ENCODE measurements at regions not wholly inside any gene's neighbourhood (a gene's known extent, or its start where the extent isn't known, plus 50 kb on each side); places are given as distances from the start of the nearest gene placed in this dataset.
"Not testable (repeated sequence)": the region's sequence is repeated elsewhere in the genome, so short reads cannot be mapped to it uniquely, and the experiment has no call there.

DNA sequence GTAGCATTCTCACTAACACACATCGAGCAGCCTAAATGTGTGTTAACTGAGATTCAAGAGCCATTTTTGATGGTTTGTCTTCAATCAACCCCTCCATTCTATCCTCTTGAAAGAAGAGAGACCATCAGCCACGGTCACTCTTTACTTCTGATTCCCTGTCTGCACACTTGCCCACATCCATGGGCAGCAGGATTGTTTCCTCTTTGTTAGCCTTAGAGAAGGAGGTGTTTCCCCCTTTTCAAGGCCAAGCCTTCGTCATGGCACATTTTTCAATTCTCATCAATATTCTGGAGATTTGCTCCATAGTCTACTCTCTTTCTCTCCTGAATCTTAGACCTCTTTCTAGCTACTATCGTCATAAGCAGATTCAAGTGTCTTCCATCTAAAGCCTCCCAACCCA lies 522.4 kb upstream of the NAALADL2 start:
- no peak for DNase-seq (ENCODE audit: low read depth)

DNA sequence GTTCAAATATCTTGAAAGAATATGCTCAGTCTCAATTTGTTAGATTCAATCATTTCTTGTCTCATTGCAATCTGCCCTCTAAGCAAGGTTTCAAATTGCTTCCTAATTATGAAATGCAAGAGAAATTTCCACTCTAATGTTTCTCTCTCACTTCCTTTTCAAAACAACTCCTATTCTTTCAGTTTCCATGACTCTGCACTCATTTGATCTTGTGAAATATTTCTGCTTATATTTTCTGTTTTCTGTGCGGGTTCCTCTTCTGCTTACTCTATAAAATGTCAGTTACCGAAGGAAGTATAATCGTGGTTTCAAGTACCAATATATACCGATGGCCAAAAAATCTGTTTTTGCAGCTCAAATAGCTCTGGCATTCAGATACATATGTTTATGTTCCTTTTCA lies 521.9 kb upstream of the NAALADL2 start:
- no peak for DNase-seq (ENCODE audit: low read depth)

DNA sequence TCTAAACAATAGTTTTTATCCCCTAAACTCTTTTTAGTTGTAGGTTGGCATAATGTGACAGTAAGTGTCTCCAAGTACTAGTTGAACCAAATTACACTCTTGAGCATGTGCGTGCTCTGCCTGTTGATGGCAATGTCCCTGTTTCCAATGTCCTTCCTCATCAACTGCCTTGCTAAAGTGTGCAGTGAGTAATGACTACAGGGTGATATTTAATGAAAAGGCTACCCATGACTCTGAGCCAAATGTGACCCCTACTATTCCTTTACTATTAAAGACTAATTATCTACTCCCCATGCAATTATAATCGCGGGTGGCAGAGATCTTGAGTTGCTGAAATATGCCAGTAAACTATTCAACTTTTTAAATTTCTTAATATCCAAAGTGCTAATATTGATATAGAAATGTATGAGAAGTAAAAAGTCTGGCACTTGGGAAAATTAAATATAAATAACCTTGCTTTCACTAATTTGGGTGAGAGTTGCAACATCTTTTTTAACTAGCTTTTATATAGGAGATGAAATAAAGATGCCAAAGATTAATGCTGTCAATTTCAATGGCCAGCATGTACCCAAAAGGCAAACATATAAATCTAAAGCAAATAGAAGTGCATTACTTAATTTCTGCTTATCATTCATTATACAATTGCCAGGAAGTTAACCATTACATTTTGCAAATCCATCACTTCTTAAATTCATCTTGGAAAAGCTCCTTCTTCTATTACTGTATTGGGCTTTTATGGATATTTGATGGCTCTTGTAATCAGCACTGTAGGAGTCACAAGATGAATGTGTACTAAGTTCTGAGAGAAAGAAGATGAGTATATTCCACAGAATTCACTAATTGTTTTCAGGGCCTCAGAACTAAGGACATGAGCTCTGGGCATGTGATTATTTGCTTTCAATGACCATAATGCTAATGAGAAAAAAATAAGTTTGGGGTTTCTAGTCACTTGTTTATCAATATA lies 518.2 kb upstream of the NAALADL2 start:
- no peak for DNase-seq (ENCODE audit: low read depth)

DNA sequence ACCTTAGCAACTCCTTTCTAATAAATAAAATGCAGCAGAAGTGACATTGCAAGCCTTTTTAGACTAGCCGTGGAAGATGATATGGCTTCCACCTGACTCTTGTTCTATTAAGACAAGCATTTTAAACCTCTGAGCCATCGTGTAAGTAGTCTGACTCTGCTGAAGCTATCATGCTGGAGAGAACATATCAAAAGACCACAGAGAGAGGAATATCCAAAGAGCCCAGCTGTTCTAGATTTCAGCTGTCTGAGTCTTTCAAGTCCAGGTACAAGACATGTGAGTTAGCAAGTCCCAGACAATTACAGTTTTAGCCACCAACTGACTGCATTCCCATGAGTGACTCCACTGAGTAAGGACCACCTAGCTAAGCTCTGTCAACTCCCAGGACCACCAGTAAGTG lies 517.0 kb upstream of the NAALADL2 start:
- DNase-seq (ENCODE audit: low read depth), result no peak

DNA sequence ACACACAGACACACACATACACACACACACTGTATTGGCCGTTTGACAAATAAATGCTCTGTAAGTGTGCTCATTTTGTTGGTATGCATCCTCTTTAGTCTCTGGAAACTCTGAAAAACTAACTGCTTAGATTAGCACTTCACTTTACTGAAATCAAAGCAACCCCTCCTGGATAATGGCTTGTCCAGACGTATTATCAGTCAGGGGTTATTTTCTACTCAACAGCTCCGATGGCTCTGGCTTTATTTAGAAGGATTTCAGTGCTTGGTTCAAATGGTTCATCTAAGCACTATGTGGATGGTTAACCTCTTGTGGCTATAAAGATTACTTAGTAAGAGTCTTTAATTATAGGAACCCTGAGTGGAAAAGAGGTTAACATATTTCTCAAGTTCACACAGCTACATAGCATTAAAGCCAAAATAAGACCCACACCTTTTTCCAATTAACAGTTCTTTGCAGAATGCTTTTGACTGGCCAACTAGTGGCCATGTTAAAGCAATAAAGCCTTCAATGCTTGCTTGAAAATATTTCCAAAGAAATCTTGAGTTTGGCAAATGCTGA lies 516.1 kb upstream of the NAALADL2 start:
- no peak for DNase-seq (ENCODE audit: low read depth)

DNA sequence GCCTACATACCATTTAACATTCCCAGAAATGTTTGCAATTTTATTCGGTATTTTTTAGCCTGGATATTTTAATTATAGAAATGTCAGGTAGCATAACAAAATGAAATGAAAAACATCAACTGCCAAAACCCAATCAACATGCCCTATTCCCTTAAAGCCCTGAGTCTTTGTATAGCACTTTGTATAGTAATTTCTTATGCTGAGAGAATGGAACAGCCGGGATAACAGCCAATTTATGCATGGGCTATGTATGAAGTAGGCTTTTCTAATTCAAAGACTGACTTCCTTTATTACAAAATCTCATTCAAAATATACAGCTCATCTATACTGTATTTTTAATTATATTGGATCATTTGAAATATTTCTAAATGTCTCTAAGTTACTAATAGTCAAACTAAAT lies 513.0 kb upstream of the NAALADL2 start:
- DNase-seq (ENCODE audit: low read depth), result no peak

DNA sequence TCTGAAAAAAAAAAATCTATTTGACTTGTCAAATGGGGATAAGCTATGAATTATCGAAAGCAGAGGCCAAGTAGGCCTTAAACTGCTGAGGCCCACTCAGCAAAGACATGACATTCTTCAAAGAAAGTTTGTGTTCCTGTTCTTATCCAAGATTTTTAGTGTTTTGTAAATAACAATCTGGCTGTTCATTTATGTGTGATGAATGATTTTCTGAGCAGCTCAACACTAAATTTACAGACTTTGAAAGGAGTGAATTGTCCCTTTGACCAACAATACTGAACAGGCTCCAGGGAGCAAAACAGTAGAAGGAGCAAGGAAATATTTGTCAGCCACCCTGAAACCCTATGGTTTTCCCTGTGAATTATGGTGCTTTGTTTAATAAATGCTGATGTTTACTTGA lies 512.6 kb upstream of the NAALADL2 start:
- no peak for DNase-seq (ENCODE audit: low read depth)

DNA sequence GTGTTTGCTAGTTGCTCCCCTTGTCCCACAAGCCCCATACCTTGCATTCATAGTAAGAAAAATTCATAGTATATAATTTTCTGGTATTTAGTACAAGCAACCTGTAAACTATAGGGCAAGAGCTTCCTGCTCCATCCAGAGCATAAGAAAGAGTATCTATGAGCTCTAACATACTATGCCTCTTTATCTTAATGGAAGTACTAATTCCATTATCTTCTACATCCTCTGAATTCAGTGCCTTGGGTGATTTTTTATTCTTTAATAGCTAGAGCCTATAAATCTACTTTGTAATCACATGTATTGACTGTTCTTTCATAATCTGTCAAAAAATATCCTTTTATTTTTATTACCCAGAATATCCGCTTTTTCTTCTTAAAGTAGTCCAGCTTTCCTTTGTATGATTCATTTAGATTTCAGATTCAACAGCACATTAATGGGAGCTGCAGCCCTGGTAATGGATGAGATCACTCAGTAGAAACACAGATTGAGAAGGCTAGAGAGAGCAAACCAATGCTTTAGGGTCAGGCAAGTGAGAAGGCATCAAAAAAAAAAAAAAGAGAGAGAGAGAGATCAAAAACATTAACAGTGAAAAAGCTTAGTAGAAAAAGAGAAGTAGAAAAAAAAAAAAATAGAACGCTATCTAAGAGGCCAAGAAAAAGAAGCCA lies 511.5 kb upstream of the NAALADL2 start:
- no peak for DNase-seq (ENCODE audit: low read depth)

DNA sequence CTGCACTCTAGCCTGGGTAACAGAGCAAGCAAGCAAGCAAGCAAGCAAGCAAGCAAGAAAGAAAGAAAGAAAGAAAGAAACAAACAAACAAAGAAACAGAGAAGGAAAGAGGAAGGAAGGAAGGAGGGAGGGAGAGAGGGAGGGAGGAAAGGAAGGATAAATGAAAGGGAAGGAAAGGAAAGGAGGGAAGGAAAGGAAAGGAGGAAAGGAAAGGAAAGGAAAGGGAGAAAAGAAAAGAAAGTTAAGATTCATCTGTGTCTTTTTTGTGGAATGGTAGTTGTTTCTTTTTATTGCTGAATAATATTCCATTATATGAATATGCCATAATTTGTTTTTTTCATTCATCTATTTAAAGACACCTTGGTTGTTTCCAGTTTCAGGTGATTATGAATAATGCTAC lies 506.9 kb upstream of the NAALADL2 start:
- no peak for DNase-seq (ENCODE audit: low read depth)

DNA sequence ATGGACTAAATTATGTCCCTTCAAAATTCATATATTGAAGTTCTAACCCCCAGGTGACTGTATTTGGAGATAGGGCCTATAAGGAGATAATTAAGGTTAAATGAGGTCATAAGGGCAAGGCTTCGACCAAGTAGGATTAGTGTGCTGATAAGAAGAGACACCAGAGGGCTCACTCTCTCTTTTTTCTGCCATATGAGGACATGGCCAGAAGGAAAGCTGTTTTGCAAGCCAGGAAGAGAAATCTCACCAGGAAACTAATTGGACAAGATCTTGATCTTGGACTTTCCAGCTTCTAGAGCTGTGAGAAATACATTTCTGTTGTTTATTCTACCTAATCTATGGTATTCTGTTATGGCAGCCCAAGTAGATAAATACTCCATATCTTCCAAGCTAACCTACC lies 503.6 kb upstream of the NAALADL2 start:
- no peak for DNase-seq (ENCODE audit: low read depth)

DNA sequence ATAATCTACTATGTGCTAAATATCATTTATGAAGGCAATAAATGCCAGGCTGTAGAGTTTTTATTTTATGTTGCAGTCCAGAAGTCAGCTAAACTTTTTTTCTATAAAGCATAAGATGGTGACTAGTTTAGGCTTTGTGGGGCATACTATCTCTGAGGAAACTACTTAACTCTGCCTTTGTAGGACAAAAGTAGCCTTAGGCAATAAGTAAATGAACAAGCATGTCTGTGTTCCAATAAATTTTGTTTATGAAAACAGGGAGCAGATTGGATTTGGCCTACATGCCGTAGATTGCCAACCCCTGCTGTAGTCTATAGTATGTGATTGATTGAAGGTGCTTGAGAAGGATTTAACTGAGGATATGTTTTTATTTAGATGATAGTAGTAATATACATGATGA lies 502.5 kb upstream of the NAALADL2 start:
- DNase-seq (ENCODE audit: low read depth), result no peak

DNA sequence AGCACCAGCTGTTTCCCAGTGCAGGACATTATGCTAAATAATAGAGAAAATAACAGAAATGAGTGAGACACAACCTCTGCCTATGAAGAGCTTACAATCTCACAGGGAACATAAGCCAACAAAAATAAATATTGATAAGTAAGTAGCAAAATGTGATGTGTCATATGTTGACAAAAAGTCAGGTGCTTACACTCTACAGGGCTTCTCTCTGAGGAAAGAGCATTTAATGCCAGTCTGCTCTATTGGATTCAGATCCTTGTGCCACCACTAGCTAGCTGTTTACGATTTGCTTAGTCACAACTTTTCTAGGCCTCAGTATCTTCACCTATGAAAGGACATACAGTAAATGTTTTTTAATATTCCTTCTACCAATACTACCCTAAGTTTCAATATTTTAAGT lies 500.9 kb upstream of the NAALADL2 start:
- no peak for DNase-seq (ENCODE audit: low read depth)

DNA sequence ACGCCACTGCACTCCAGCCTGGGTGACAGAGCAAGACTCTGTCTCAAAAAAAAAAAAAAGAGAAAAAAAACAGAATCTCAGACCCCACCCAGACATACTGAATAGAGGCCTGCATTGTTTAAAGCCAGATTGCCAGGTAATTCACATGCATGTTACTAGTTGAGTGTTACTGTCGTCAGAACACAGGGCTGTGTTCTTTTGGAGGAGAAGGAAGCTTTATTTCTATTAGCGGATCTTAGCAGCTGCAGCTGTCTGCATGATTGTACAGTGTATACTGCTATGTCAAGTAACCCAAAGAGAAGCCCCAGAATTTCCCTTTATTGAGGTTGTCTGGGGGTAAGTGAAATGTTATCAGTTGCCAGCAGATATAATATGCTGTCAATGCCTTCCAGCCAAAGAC lies 496.6 kb upstream of the NAALADL2 start:
- no peak for DNase-seq (ENCODE audit: low read depth)

DNA sequence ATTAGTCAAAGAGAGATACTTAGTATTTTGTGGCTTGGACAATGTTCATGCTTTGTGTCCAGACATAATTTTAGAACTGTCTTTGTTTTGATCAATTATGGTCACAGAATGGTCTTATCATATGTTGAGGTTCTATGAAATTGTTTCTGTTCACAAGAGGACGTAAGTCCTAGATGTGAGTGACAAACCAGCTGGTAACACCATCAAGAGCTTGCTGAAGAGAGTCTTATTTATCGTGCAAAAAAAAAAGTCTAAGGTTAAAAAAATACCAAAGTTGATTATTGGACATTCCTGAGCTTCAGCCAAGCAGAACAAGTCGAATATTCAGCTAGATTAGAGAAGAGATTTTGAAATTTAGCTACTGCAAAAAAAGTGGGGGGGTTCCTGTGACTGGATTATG lies 495.9 kb upstream of the NAALADL2 start:
- DNase-seq (ENCODE audit: low read depth), result no peak

DNA sequence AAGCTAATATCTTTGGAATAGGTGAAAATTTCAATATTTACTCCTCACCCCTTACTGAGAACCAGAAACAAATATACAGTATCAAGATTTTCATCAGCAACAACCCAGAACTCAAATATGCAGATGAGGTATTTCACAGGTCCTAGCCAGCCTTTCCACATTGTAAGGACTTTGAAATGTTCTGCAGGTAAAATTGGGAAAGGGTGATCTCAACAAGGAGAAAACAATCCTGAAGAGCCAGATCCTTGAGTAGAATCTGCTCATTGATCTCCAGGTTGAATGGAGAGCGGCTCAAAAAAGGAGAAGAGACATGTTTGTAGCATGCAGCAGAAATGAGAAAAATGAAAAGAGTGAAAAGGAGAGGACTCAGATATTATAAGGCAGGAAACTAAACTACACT lies 493.3 kb upstream of the NAALADL2 start:
- no peak for DNase-seq (ENCODE audit: low read depth)

DNA sequence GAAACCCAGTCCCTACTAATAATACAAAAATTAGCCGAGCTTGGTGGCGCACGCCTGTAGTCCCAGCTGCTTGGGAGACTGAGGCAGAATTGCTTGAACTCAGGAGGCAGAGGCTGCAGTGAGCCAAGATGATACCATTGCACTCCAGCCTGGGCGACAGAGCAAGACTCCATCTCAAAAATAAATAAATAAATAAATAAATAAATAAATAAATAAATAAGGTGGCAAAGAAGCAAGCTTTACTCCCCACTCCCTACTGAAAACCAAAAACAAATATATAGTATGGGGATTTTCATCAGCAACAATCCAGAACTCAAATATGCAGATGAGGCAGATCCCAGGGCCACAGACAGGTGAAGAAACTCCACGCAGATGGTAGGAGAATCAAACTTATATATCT lies 492.2 kb upstream of the NAALADL2 start:
- DNase-seq (ENCODE audit: low read depth), result not testable (repeated sequence)

DNA sequence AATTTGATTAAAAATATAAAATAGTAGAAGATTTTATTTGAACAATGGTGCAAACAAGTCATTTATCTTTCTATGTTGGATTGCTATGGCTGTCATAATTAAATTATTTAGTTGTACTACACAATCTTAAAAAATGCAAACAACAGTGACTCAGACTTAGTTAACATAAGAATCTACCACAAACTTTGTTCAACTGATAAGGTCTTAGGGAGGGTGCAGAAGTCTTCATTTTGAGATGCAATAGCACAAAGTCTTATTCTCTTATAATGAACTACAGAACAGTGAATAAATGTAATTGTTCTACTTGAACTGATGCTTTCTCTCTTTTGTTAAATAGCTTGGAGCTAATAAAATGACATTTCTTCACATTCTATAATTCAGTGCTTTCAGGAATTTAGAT lies 482.8 kb upstream of the NAALADL2 start:
- no peak for DNase-seq (ENCODE audit: low read depth)

DNA sequence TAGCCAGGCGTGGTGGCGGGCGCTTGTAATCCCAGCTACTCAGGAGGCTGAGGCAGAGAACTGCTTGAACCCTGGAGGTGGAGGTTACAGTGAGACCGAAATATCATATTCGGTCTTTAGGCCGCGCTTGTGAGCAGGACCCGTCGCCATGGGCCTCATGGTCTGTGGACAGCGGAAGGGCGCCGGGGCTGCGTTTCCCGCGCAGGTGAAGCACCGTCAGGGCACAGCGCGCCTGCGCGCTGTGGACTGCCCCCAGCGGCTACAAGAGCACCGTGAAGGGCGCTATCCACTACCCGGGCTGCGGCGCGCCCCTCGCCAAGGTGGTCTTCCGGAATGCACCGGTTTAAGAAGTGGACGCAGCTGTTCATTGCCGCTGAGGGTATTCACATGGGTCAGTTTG lies 482.0 kb upstream of the NAALADL2 start:
- no peak for DNase-seq (ENCODE audit: low read depth)

DNA sequence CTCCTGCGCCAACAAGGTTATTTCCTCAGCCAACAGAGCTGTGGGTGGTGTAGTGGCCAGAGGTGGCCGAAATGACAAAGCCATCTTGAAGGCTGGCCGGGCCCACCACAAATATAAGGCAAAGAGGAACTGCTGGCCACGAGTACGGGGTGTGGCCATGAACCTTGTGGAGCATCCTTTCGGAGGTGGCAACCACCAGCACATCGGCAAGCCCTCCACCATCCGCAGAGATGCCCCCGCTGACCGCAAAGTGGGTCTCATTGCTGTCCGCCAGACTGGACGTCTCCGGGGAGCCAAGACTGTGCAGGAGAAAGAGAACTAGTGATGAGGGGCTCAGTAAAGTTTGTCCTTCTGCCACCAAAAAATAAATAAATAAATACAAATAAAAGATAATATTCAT lies 481.4 kb upstream of the NAALADL2 start:
- DNase-seq (ENCODE audit: low read depth), result no peak

DNA sequence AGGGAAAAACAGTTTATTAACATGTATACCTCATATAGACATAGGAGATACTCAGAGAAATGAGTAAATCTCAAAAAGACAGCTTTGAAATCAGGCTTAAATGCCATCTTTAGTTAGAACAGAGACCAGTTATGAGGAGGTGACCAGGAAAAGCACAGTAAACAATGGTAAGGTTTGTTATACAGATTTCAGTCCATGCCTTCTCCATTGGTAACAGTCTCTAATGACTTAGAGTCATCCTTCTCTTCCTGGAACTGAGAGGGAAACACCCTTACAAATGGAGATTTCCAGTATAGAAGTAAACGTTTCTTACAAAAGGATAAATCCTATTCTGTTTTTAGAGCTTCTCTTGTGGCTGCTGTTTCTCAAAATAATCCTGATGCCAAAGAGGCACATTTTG lies 476.3 kb upstream of the NAALADL2 start:
- no peak for DNase-seq (ENCODE audit: low read depth)

DNA sequence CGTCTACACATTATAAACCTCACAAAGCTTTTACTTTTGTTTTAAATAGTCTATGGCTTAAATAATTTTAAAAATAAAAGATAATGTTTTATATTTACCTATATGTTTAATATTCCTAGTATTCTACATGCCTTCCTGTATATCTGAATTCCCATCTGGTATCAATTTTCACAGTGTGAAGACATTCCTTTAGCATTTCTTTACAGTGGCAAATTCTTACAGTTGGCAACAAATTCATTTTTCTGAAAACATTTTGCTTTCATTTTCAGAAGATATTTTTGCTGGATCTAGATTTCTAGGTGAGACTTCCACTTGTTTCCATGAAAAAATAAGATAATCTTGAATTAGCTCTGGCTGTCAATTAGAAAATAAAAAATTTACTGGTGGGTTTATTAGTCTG lies 471.4 kb upstream of the NAALADL2 start:
- no peak for DNase-seq (ENCODE audit: low read depth)

DNA sequence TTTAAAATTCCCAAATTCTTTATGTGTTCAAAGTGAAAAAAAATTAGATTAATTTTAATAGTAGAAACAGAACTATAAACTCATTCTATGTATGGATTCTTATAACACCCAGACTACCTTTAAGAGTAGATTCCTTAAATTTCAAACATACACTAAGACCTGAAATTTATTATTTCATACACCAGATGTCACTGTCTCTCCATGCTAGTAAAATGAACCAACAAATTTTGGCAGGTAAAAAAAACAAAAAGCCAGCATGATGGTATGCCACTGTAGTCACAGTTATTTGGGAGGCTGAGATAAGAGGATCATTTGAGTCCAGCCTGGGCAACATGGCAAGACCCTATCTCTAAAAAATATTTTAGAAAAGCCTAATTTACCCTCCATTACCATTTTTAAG lies 461.3 kb upstream of the NAALADL2 start:
- DNase-seq (ENCODE audit: low read depth), result no peak

DNA sequence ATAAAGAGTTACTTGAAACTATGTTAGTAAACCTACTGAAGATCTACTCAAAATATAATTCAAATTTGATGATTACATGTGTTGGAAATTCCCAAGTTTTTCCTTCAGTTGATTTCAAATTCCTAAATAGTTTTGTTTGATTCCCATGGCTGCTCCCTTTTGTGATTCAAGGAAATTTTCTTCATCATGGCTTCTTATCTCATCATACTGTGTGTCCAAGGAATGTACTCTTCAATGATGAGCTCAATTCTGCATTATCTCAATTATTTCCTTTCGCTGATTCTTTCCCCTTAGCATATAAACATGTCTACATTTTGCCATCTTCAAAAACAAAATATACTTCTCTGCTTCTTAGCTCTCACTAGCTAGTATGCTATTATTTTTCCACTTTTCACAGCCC lies 460.4 kb upstream of the NAALADL2 start:
- DNase-seq (ENCODE audit: low read depth), result no peak

Data from stimulated activated CD8-positive, alpha-beta memory T cell treated with anti-CD3 and anti-CD28 coated beads, Interleukin-12 subunit alpha, Interleukin-12 subunit beta, amount 100 ng/mL, for 4 hours (primary cell).